H9 (cell line): ENCODE measurements at regions not wholly inside any gene's neighbourhood (a gene's known extent, or its start where the extent isn't known, plus 50 kb on each side); places are given as distances from the start of the nearest gene placed in this dataset.
A peak's percentile ranks its signal among the peaks of the same experiment; 100 is the strongest.

Source experiments
- DNase-seq: peaks from one replicate; pipeline ENCODE4 v3.0.0-alpha.2; 2017
- H2AFZ ChIP-seq: one replicate; pipeline ENCODE4 v1.6.1; 2013; ENCODE audit warnings: mild to moderate bottlenecking, low read length, control low read depth, moderate library complexity
- H2AK5ac ChIP-seq: 2 replicates; pipeline ENCODE4 v1.6.1; 2013; ENCODE audit warnings: low read length, control low read depth, mixed read lengths; ENCODE audit not compliant: insufficient read length
- H2BK120ac ChIP-seq: one replicate; pipeline ENCODE4 v1.6.1; 2013; ENCODE audit warnings: low read depth, mild to moderate bottlenecking, low read length, control low read depth, inconsistent platforms; ENCODE audit not compliant: poor library complexity, severe bottlenecking
- H2BK12ac ChIP-seq: 2 replicates; pipeline ENCODE4 v1.6.1; 2013; ENCODE audit warnings: low read length, control low read depth, mixed read lengths, low read depth; ENCODE audit not compliant: insufficient read length
- H2BK15ac ChIP-seq: 2 replicates; pipeline ENCODE4 v1.6.1; 2013; ENCODE audit warnings: low read depth, low read length, control low read depth
- H2BK20ac ChIP-seq: one replicate; pipeline ENCODE4 v1.6.1; 2013; ENCODE audit warnings: low read depth, mild to moderate bottlenecking, low read length, control low read depth, inconsistent platforms; ENCODE audit not compliant: poor library complexity, severe bottlenecking
- H2BK5ac ChIP-seq: 2 replicates; pipeline ENCODE4 v1.6.1; 2013; ENCODE audit warnings: low read length, control low read depth, mixed read lengths; ENCODE audit not compliant: insufficient read length
- H3K14ac ChIP-seq: 2 replicates; pipeline ENCODE4 v1.6.1; 2013; ENCODE audit warnings: low read length, control low read depth; ENCODE audit not compliant: insufficient read depth
- H3K18ac ChIP-seq: 2 replicates; pipeline ENCODE4 v1.6.1; 2013; ENCODE audit warnings: low read depth, mild to moderate bottlenecking, mixed read lengths, low read length, control low read depth; ENCODE audit not compliant: insufficient read length
- H3K23ac ChIP-seq: 2 replicates; pipeline ENCODE4 v1.6.1; 2013; ENCODE audit warnings: low read length, control low read depth, mixed read lengths, low read depth; ENCODE audit not compliant: insufficient read length
- H3K23me2 ChIP-seq: 2 replicates; pipeline ENCODE4 v1.6.1; 2013; ENCODE audit warnings: low read depth, mild to moderate bottlenecking, mixed read lengths, low read length, control low read depth; ENCODE audit not compliant: insufficient read length, poor library complexity, severe bottlenecking
- H3K27ac ChIP-seq: 2 replicates; pipeline ENCODE4 v1.5.1; 2013; ENCODE audit warnings: low read length, control low read depth, mixed read lengths, low read depth; ENCODE audit not compliant: insufficient read length
- H3K27me3 ChIP-seq: 2 replicates; pipeline ENCODE4 v1.6.1; 2013; ENCODE audit warnings: low read length, control low read depth, inconsistent platforms; ENCODE audit not compliant: insufficient read depth
- H3K4ac ChIP-seq: 2 replicates; pipeline ENCODE4 v1.6.1; 2013; ENCODE audit warnings: low read depth, mild to moderate bottlenecking, control low read depth, inconsistent platforms, low read length, moderate library complexity
- H3K4me1 ChIP-seq: 2 replicates; pipeline ENCODE4 v1.6.1; 2013; ENCODE audit warnings: low read length, control low read depth, inconsistent platforms; ENCODE audit not compliant: insufficient read depth
- H3K4me2 ChIP-seq: 2 replicates; pipeline ENCODE4 v1.6.1; 2013; ENCODE audit warnings: low read length, control low read depth, mixed read lengths; ENCODE audit not compliant: insufficient read length, insufficient read depth
- H3K56ac ChIP-seq: 2 replicates; pipeline ENCODE4 v1.6.1; 2013; ENCODE audit warnings: low read depth, mild to moderate bottlenecking, mixed read lengths, low read length, control low read depth; ENCODE audit not compliant: insufficient read length
- H3K79me1 ChIP-seq: 2 replicates; pipeline ENCODE4 v1.6.1; 2013; ENCODE audit warnings: low read depth, mild to moderate bottlenecking, moderate library complexity, low read length, control low read depth, inconsistent platforms; ENCODE audit not compliant: insufficient read depth, poor library complexity, severe bottlenecking
- H3K79me2 ChIP-seq: 2 replicates; pipeline ENCODE4 v1.6.1; 2013; ENCODE audit warnings: low read length, control low read depth, inconsistent platforms; ENCODE audit not compliant: insufficient read depth
- H3K9ac ChIP-seq: 2 replicates; pipeline ENCODE4 v1.6.1; 2013; ENCODE audit warnings: low read length, control low read depth, mixed read lengths; ENCODE audit not compliant: insufficient read length; ENCODE audit errors: extremely low read depth
- H3K9me3 ChIP-seq: one replicate; pipeline ENCODE4 v1.6.1; 2013; ENCODE audit warnings: low read depth, low read length, inconsistent platforms; ENCODE audit not compliant: control insufficient read depth
- H3T11ph ChIP-seq: one replicate; pipeline ENCODE4 v1.6.1; 2013; ENCODE audit warnings: mild to moderate bottlenecking, low read length, control low read depth, inconsistent platforms
- H4K20me1 ChIP-seq: one replicate; pipeline ENCODE4 v1.6.1; 2013; ENCODE audit not compliant: control insufficient read depth, insufficient read length, insufficient read depth
- H4K5ac ChIP-seq: 2 replicates; pipeline ENCODE4 v1.6.1; 2013; ENCODE audit warnings: low read depth, mild to moderate bottlenecking, mixed read lengths, low read length, control low read depth; ENCODE audit not compliant: insufficient read length
- H4K8ac ChIP-seq: replicated peaks from 2 replicates; pipeline ENCODE4 v1.6.1; 2013; ENCODE audit warnings: low read length, control low read depth, mixed read lengths, low read depth; ENCODE audit not compliant: insufficient read length
- H4K91ac ChIP-seq: 2 replicates; pipeline ENCODE4 v1.6.1; 2013; ENCODE audit warnings: low read depth, mild to moderate bottlenecking, moderate library complexity, mixed read lengths, low read length, control low read depth; ENCODE audit not compliant: insufficient read length
- H3K27ac Mint-ChIP-seq, 3 experiments: 2 replicates in 2 of 3; 3 replicates in 1 of 3; pipeline ENCODE4 v1.8.0; 2020 to 2021; ENCODE audit warnings: mixed read lengths in 3 of 3, mild to moderate bottlenecking in 1 of 3, moderate library complexity in 1 of 3
- H3K27me3 Mint-ChIP-seq: 2 replicates; pipeline ENCODE4 v1.8.0; 2021; ENCODE audit warnings: low read depth, mild to moderate bottlenecking, moderate library complexity, mixed read lengths
- H3K36me3 Mint-ChIP-seq, 3 experiments: 2 replicates in 2 of 3; 3 replicates in 1 of 3; pipeline ENCODE4 v1.8.0; 2020 to 2021; ENCODE audit warnings: low read depth in 3 of 3, mixed read lengths in 3 of 3; ENCODE audit not compliant: insufficient read depth in 1 of 3
- H3K4me1 Mint-ChIP-seq, 2 experiments: 2 replicates each; pipeline ENCODE4 v1.8.0; 2020; ENCODE audit warnings: mixed read lengths in 2 of 2
- H3K4me3 Mint-ChIP-seq, 2 experiments: 2 replicates in 1 of 2; 3 replicates in 1 of 2; pipeline ENCODE4 v1.8.0; 2020 to 2021; ENCODE audit warnings: mild to moderate bottlenecking in 2 of 2, mixed read lengths in 2 of 2, moderate library complexity in 1 of 2
- H3K9me3 Mint-ChIP-seq, 2 experiments: 2 replicates in 1 of 2; 3 replicates in 1 of 2; pipeline ENCODE4 v1.8.0; 2020; ENCODE audit warnings: mild to moderate bottlenecking in 2 of 2, mixed read lengths in 2 of 2, moderate library complexity in 1 of 2
- CTCF ChIP-seq: fragments of 200-600 bp; sonication (generic); conservative IDR thresholded peaks from 3 replicates; pipeline ENCODE4 v1.8.0; 2021; ENCODE audit warnings: antibody characterized with exemption, mild to moderate bottlenecking
- WGBS: extraction: QIAGEN DNeasy Blood & Tissue Kit; methylation state at CpG from one replicate; pipeline ENCODE4 v1.1.7; 2013; ENCODE audit warnings: missing lambda C conversion rate, low lambda C conversion rate, mixed read lengths; ENCODE audit not compliant: insufficient read length; ENCODE audit errors: extremely low coverage; 5-methylcytosine and 5-hydroxymethylcytosine counted together

GRCh38 chr20:48148916-48149672 lies 363.8 kb upstream of the SULF2 start:
- H3K9me3 Mint-ChIP-seq: 0 out of 5 replicates have a peak, but pooled peaks cover 0 to 2% of the 10 kb centered on the region in 2 experiments

More at GRCh38 chr20:48148916-48149672, 363.8 kb upstream of the SULF2 start:
- Histone ChIP-seq H3K4ac (no peak overlapping the region), H3T11ph (no peak overlapping the region), H2AFZ (no peak overlapping the region), H2AK5ac (no peak overlapping the region), H3K27me3 (no peaks in the 10 kb centered on the region), H4K91ac (no peak overlapping the region), H3K23me2 (no peaks in the 10 kb centered on the region), H3K79me1 (no peaks in the 10 kb centered on the region), H2BK15ac (no peak overlapping the region), H3K4me2 (no peak overlapping the region), H4K20me1 (no peaks in the 10 kb centered on the region), H3K4me1 (no peaks in the 10 kb centered on the region), H2BK5ac (no peak overlapping the region), H4K8ac (no peak overlapping the region), H3K14ac (no peak overlapping the region), H3K23ac (no peak overlapping the region), H3K79me2 (no peaks in the 10 kb centered on the region), H4K5ac (no peak overlapping the region), H2BK12ac (no peak overlapping the region), H3K56ac (no peak overlapping the region), H2BK20ac (no peak overlapping the region), H3K9me3 (no peaks in the 10 kb centered on the region), H3K18ac (no peak overlapping the region), H3K9ac (no peak overlapping the region), H2BK120ac (no peak overlapping the region), H3K27ac (no peak overlapping the region)
- no peak overlapping the region for H3K4me3 Mint-ChIP-seq
- no peaks in the 10 kb centered on the region; the same call in 1 of the 2 replicates for H3K27me3 Mint-ChIP-seq
- peak overlapping the region in 1 of 3 experiments; percentile 71; a peak in 2 of 7 replicates for H3K27ac Mint-ChIP-seq
- WGBS: no CpG with 5 or more reads among the region's 13 CpGs
- H3K36me3 Mint-ChIP-seq: no peaks in the 10 kb centered on the region; a peak in 1 of 7 replicates
- DNase-seq: no peak
- peaks cover 31 to 38% of the 10 kb centered on the region in 2 experiments for H3K4me1 Mint-ChIP-seq
- no peak for TF ChIP-seq CTCF
